GM12873 (cell line): ENCODE measurements at regions not wholly inside any gene's neighbourhood (a gene's known extent, or its start where the extent isn't known, plus 50 kb on each side); places are given as distances from the start of the nearest gene placed in this dataset.

Source experiments
- CTCF ChIP-seq: IDR thresholded peaks from 2 replicates; pipeline ENCODE4 v1.5.1; 2012; ENCODE audit warnings: low read depth, mild to moderate bottlenecking, moderate library complexity, low read length, control low read depth; ENCODE audit not compliant: insufficient read depth; ENCODE audit errors: missing control alignments

GRCh38 chr6:121694801-121695251 is 259.4 kb downstream of the GJA1 start:
- TF ChIP-seq CTCF = no peak

GRCh38 chr6:121695329-121695728 is 259.9 kb downstream of the GJA1 start:
- no peak for TF ChIP-seq CTCF

- no peak for TF ChIP-seq CTCF
Measured at GRCh38 chr6:121697921-121698320, 262.5 kb downstream of the GJA1 start.

GRCh38 chr6:121698617-121699016 is 263.2 kb downstream of the GJA1 start:
- no peak for TF ChIP-seq CTCF

GRCh38 chr6:121711472-121711871 is 276.0 kb downstream of the GJA1 start:
- TF ChIP-seq CTCF = no peak

GRCh38 chr6:121717686-121718085 is 282.2 kb downstream of the GJA1 start:
- TF ChIP-seq CTCF = no peak

GRCh38 chr6:121723623-121724022 is 288.2 kb downstream of the GJA1 start:
- no peak for TF ChIP-seq CTCF
